ENCODE measurements at regions not wholly inside any gene's neighbourhood (a gene's known extent, or its start where the extent isn't known, plus 50 kb on each side); places are given as distances from the start of the nearest gene placed in this dataset.

GRCh38 chr21:33152732-33153130, 77.0 kb upstream of the IFNAR2 start:
- H3K9me3 ChIP-seq, result no peaks in the 10 kb centered on the region
- no peak for DNase-seq
- no peaks in the 10 kb centered on the region for H3K4me1 ChIP-seq (ENCODE audit: control insufficient read depth in 1 of 2, insufficient read depth in 2 of 2, low read depth in 1 of 2, low read length in 1 of 2)
- ChIA-PET POLR2A (no interaction called here), CTCF (interaction anchor here (1.3 to 1.6 kb wide), 2 partner anchors 47 to 158 kb away, joined by 3 to 4 read pairs; no protein-coding TSS in a partner anchor)
- 40% methylated on average over 11 of the region's 13 CpGs for WGBS (ENCODE audit: low lambda C conversion rate)
- H3K79me2 ChIP-seq (ENCODE audit: insufficient read depth), result no peaks in the 10 kb centered on the region
- peaks cover 49% of the 10 kb centered on the region for H3K27me3 ChIP-seq (ENCODE audit: insufficient read depth)
- H3K27ac ChIP-seq (ENCODE audit: low read depth in 2 of 2, low read length in 1 of 2), result no peak overlapping the region
- H4K20me1 ChIP-seq (ENCODE audit: insufficient read depth), result no peaks in the 10 kb centered on the region
- no peak overlapping the region for H3K4me3 ChIP-seq (ENCODE audit: low read depth in 2 of 2, low read length in 1 of 2)
- H3F3A ChIP-seq (replicated peaks; ENCODE audit: insufficient read depth), result no peaks in the 10 kb centered on the region
- H3K9ac ChIP-seq, result no peak overlapping the region
- no peak overlapping the region for H3K4me2 ChIP-seq
- no peaks in the 10 kb centered on the region for H3K36me3 ChIP-seq (replicated peaks in 1 of 2; ENCODE audit: control insufficient read depth in 1 of 2, insufficient read depth in 2 of 2, low read length in 1 of 2)
- H2AFZ ChIP-seq (ENCODE audit: low read depth), result no peak overlapping the region
- H3K9me2 ChIP-seq, result no peaks in the 10 kb centered on the region
- no peak for TF ChIP-seq SMC3 (IDR thresholded peaks at IDR 0.05; ENCODE audit: low read depth, low read length)
- TF ChIP-seq RAD21 (IDR thresholded peaks at IDR 0.05; ENCODE audit: low read length), result no peak
- no peak for TF ChIP-seq TCF12 (IDR thresholded peaks at IDR 0.05)
- TF ChIP-seq RFX5 (IDR thresholded peaks at IDR 0.05; ENCODE audit: low read length), result no peak
- no peak for TF ChIP-seq EZH2phosphoT487 (IDR thresholded peaks at IDR 0.05; ENCODE audit: borderline replicate concordance, low read depth)
- TF ChIP-seq USF1 (IDR thresholded peaks at IDR 0.05; ENCODE audit: borderline replicate concordance, low read depth), result no peak
- no peak for TF ChIP-seq REST (IDR thresholded peaks at IDR 0.05; ENCODE audit: low read depth, low read length)
- no peak for TF ChIP-seq ZBTB33 (IDR thresholded peaks at IDR 0.05; ENCODE audit: borderline replicate concordance, low read depth)
- no peak for TF ChIP-seq MEF2A (IDR thresholded peaks at IDR 0.05; ENCODE audit: borderline replicate concordance, low read depth)
- no peak for TF ChIP-seq FOSL2 (IDR thresholded peaks at IDR 0.05; ENCODE audit: borderline replicate concordance, low read depth)
- TF ChIP-seq IRF3 (IDR thresholded peaks at IDR 0.05; ENCODE audit: low read depth, low read length), result no peak
- TF ChIP-seq RCOR1 (IDR thresholded peaks at IDR 0.05; ENCODE audit: low read length), result no peak
- TF ChIP-seq CTCF (IDR thresholded peaks at IDR 0.05), result no peak
- TF ChIP-seq GABPA (IDR thresholded peaks at IDR 0.05; ENCODE audit: low read depth), result no peak
- TF ChIP-seq MAX (IDR thresholded peaks at IDR 0.05; ENCODE audit: low read depth), result no peak
